SU-DHL-6 (cell line): ENCODE measurements at regions not wholly inside any gene's neighbourhood (a gene's known extent, or its start where the extent isn't known, plus 50 kb on each side); places are given as distances from the start of the nearest gene placed in this dataset.

Source experiments
- H2AFZ ChIP-seq: fragments of 200-600 bp; sonication (generic); 2 replicates; pipeline ENCODE4 v1.6.1; 2014; ENCODE audit warnings: low read depth, mild to moderate bottlenecking, moderate library complexity, mixed read lengths, antibody characterized with exemption, low read length; ENCODE audit not compliant: severe bottlenecking
- H3F3A ChIP-seq: fragments of 200-600 bp; shearing (Covaris generic); 2 replicates; pipeline ENCODE4 v1.6.0; 2016; ENCODE audit warnings: antibody characterized with exemption, mild to moderate bottlenecking; ENCODE audit not compliant: insufficient read depth
- H3K27ac ChIP-seq: fragments of 200-600 bp; sonication (generic); 2 replicates; pipeline ENCODE4 v1.5.1; 2016; ENCODE audit warnings: low read depth, mild to moderate bottlenecking, low read length, moderate library complexity, mixed read lengths
- H3K27me3 ChIP-seq: fragments of 200-600 bp; sonication (generic), shearing (Covaris generic); 2 replicates; pipeline ENCODE4 v1.6.0; 2014; ENCODE audit warnings: mild to moderate bottlenecking, low read length
- H3K36me3 ChIP-seq: fragments of 200-600 bp; sonication (generic); 2 replicates; pipeline ENCODE4 v1.6.1; 2014; ENCODE audit warnings: mild to moderate bottlenecking, low read length, mixed read lengths
- H3K4me2 ChIP-seq: fragments of 300-600, 200-600 bp; shearing (Covaris generic), sonication (generic); 2 replicates; pipeline ENCODE4 v1.6.0; 2014; ENCODE audit warnings: low read length, low read depth, mild to moderate bottlenecking; ENCODE audit not compliant: poor library complexity, severe bottlenecking
- H3K4me3 ChIP-seq: fragments of 200-600 bp; sonication (generic); 2 replicates; pipeline ENCODE4 v1.5.1; 2014; ENCODE audit warnings: antibody characterized with exemption, low read length, mild to moderate bottlenecking, mixed read lengths; ENCODE audit not compliant: insufficient read depth, poor library complexity, severe bottlenecking
- H3K79me2 ChIP-seq: fragments of 200-600 bp; sonication (generic); 2 replicates; pipeline ENCODE4 v1.6.1; 2014; ENCODE audit warnings: mild to moderate bottlenecking, low read length, moderate library complexity; ENCODE audit not compliant: insufficient read depth
- H3K9ac ChIP-seq: fragments of 200-600 bp; sonication (generic); 2 replicates; pipeline ENCODE4 v1.7.0; 2014; ENCODE audit warnings: mild to moderate bottlenecking, low read length
- H3K9me2 ChIP-seq: fragments of 200-600 bp; sonication (generic); replicated peaks from 2 replicates; pipeline ENCODE4 v1.6.1; 2014; ENCODE audit warnings: low read length; ENCODE audit not compliant: insufficient read depth
- H3K9me3 ChIP-seq: fragments of 200-600 bp; sonication (generic); 2 replicates; pipeline ENCODE4 v1.6.1; 2014; ENCODE audit warnings: low read length, mixed read lengths; ENCODE audit not compliant: insufficient read depth
- H4K20me1 ChIP-seq: fragments of 200-600 bp; sonication (generic); 2 replicates; pipeline ENCODE4 v1.6.1; 2014; ENCODE audit warnings: low read depth, mild to moderate bottlenecking, antibody characterized with exemption, low read length, moderate library complexity, mixed read lengths
- EZH2phosphoT487 ChIP-seq: fragments of 200-600 bp; sonication (generic), shearing (Covaris generic); conservative IDR thresholded peaks from 2 replicates; pipeline ENCODE4 v1.6.1; 2018; ENCODE audit warnings: mild to moderate bottlenecking, antibody characterized with exemption, low read length, moderate library complexity, mixed read lengths
- TF ChIP-seq, protein P1 (sequence below): fragments of 200-600 bp; sonication (generic); IDR thresholded peaks from one replicate; pipeline ENCODE4 v1.5.1; 2017; ENCODE audit warnings: antibody characterized with exemption, mild to moderate bottlenecking, low read length, moderate library complexity; ENCODE audit not compliant: insufficient read depth, poor library complexity, severe bottlenecking

GRCh38 chr22:27400811-27401210, 400.7 kb downstream of the MN1 start:
- no peak overlapping the region for H3K9ac ChIP-seq
- H3K27me3 ChIP-seq: peaks cover 2% of the 10 kb centered on the region; the same call in 1 of the 2 replicates
- no peak overlapping the region for H2AFZ ChIP-seq
- no peaks in the 10 kb centered on the region for H4K20me1 ChIP-seq
- no peaks in the 10 kb centered on the region for H3K36me3 ChIP-seq
- H3K4me3 ChIP-seq: no peak overlapping the region
- TF ChIP-seq, protein P1, sequence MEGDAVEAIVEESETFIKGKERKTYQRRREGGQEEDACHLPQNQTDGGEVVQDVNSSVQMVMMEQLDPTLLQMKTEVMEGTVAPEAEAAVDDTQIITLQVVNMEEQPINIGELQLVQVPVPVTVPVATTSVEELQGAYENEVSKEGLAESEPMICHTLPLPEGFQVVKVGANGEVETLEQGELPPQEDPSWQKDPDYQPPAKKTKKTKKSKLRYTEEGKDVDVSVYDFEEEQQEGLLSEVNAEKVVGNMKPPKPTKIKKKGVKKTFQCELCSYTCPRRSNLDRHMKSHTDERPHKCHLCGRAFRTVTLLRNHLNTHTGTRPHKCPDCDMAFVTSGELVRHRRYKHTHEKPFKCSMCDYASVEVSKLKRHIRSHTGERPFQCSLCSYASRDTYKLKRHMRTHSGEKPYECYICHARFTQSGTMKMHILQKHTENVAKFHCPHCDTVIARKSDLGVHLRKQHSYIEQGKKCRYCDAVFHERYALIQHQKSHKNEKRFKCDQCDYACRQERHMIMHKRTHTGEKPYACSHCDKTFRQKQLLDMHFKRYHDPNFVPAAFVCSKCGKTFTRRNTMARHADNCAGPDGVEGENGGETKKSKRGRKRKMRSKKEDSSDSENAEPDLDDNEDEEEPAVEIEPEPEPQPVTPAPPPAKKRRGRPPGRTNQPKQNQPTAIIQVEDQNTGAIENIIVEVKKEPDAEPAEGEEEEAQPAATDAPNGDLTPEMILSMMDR: no peak
- TF ChIP-seq EZH2phosphoT487: no peak
- H3K4me2 ChIP-seq: no peak overlapping the region
- no peaks in the 10 kb centered on the region for H3K9me3 ChIP-seq
- H3K27ac ChIP-seq: no peak overlapping the region
- H3K9me2 ChIP-seq: no peaks in the 10 kb centered on the region
- no peaks in the 10 kb centered on the region for H3F3A ChIP-seq
- no peaks in the 10 kb centered on the region for H3K79me2 ChIP-seq

- Histone ChIP-seq H3K9me2 (no peaks in the 10 kb centered on the region), H3K79me2 (no peaks in the 10 kb centered on the region), H3K27ac (no peak overlapping the region), H3K36me3 (no peaks in the 10 kb centered on the region), H3K4me2 (no peak overlapping the region), H3K27me3 (peaks cover 2% of the 10 kb centered on the region; the same call in 1 of the 2 replicates), H3F3A (no peaks in the 10 kb centered on the region), H3K9me3 (no peaks in the 10 kb centered on the region), H3K9ac (no peak overlapping the region), H3K4me3 (no peak overlapping the region), H4K20me1 (no peaks in the 10 kb centered on the region), H2AFZ (no peak overlapping the region)
- no peak for TF ChIP-seq EZH2phosphoT487
- TF ChIP-seq, protein P1: no peak
These were observed 400.2 kb downstream of the MN1 start for GRCh38 chr22:27401321-27401720.

GRCh38 chr22:27404441-27404840, 397.1 kb downstream of the MN1 start:
- no peaks in the 10 kb centered on the region for H3K9me2 ChIP-seq
- no peak overlapping the region for H3K4me3 ChIP-seq
- H3K27ac ChIP-seq: no peak overlapping the region
- no peaks in the 10 kb centered on the region for H4K20me1 ChIP-seq
- H3K79me2 ChIP-seq: no peaks in the 10 kb centered on the region
- no peaks in the 10 kb centered on the region for H3K27me3 ChIP-seq
- no peak overlapping the region for H2AFZ ChIP-seq
- no peak overlapping the region for H3K9ac ChIP-seq
- H3K36me3 ChIP-seq: no peaks in the 10 kb centered on the region
- no peak overlapping the region for H3K4me2 ChIP-seq
- no peaks in the 10 kb centered on the region for H3F3A ChIP-seq
- no peaks in the 10 kb centered on the region for H3K9me3 ChIP-seq
- TF ChIP-seq EZH2phosphoT487: no peak
- TF ChIP-seq, protein P1: no peak
